OCI-LY7 (cell line): ENCODE measurements at regions not wholly inside any gene's neighbourhood (a gene's known extent, or its start where the extent isn't known, plus 50 kb on each side); places are given as distances from the start of the nearest gene placed in this dataset.

Experiments used
- EZH2phosphoT487 ChIP-seq: fragments of 200-600 bp; sonication (generic); IDR thresholded peaks from 2 replicates; pipeline ENCODE4 v1.6.1; 2018; ENCODE audit warnings: low read depth, borderline replicate concordance, mild to moderate bottlenecking, mixed run types, antibody characterized with exemption, low read length, moderate library complexity, mixed read lengths
- TF ChIP-seq, protein P1 (sequence below): fragments of 200-600 bp; sonication (generic); conservative IDR thresholded peaks from 2 replicates; pipeline ENCODE4 v1.5.1; 2014; ENCODE audit warnings: mild to moderate bottlenecking, antibody characterized with exemption, low read length, moderate library complexity, mixed read lengths

DNA sequence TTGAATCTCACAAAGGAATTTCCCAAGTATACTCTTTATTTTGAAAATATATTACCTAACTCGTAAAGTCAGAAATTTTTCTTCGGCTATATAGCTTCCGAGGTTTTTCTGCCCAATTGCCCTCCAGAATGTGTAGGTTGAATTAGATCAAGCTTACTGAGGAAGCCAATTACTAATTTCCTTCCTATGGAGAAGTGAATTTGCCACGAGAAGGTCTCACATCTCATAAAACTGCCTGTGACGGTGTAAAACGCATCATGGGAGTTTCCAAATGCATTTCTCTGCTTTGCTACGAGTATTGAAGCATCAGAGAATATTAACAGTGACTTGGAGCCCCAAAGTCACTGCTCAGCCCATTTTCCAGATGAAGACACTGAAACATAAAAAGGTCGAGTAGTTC is 262.3 kb downstream of the PTBP2 start:
- TF ChIP-seq EZH2phosphoT487: no peak
- TF ChIP-seq, protein P1, sequence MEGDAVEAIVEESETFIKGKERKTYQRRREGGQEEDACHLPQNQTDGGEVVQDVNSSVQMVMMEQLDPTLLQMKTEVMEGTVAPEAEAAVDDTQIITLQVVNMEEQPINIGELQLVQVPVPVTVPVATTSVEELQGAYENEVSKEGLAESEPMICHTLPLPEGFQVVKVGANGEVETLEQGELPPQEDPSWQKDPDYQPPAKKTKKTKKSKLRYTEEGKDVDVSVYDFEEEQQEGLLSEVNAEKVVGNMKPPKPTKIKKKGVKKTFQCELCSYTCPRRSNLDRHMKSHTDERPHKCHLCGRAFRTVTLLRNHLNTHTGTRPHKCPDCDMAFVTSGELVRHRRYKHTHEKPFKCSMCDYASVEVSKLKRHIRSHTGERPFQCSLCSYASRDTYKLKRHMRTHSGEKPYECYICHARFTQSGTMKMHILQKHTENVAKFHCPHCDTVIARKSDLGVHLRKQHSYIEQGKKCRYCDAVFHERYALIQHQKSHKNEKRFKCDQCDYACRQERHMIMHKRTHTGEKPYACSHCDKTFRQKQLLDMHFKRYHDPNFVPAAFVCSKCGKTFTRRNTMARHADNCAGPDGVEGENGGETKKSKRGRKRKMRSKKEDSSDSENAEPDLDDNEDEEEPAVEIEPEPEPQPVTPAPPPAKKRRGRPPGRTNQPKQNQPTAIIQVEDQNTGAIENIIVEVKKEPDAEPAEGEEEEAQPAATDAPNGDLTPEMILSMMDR: no peak
